ENCODE measurements at regions not wholly inside any gene's neighbourhood (a gene's known extent, or its start where the extent isn't known, plus 50 kb on each side); places are given as distances from the start of the nearest gene placed in this dataset.

GRCh38 chr7:153388611-153389010 lies 629.1 kb downstream of the ACTR3B start:
- no peak for ATAC-seq
- no peaks in the 10 kb centered on the region for H3K27me3 ChIP-seq
- no peak for TF ChIP-seq CTCF (IDR thresholded peaks at IDR 0.05)
- DNase-seq, result no peak
- H3K4me3 ChIP-seq, result no peak overlapping the region
- H3K9me3 ChIP-seq, result peaks cover 0 to 19% (median 0%) of the 10 kb centered on the region in 11 donors
- no peaks in the 10 kb centered on the region for H3K36me3 ChIP-seq
- H3K4me1 ChIP-seq, result no peaks in the 10 kb centered on the region
- intact Hi-C loops (cut with DNase I), result loop anchor here in 3 of 10 donors (1.0 to 10.0 kb wide), 4 partner anchors 85 to 136 kb away; no protein-coding TSS in a partner anchor
- H3K27ac ChIP-seq, result peak overlapping the region in 1 of 10 donors; percentile 40

- H3K4me1 ChIP-seq, result no peaks in the 10 kb centered on the region
- H3K9me3 ChIP-seq, result peaks cover 0 to 24% (median 0%) of the 10 kb centered on the region in 11 donors
- ATAC-seq (peak in 5 of 8 donors; percentile 71 to 93 (median 88)), DNase-seq (no peak)
- H3K27me3 ChIP-seq, result no peaks in the 10 kb centered on the region
- intact Hi-C loops (cut with DNase I), result loop anchor here in 3 of 10 donors (1.0 to 10.0 kb wide), 4 partner anchors 84 to 135 kb away; no protein-coding TSS in a partner anchor
- H3K36me3 ChIP-seq, result no peaks in the 10 kb centered on the region
- WGBS, 2 donors, result 56 to 63% methylated on average over 3 of the region's 3 CpGs
- peak overlapping the region in 1 of 10 donors; percentile 40 for H3K27ac ChIP-seq
- no peak for TF ChIP-seq CTCF (IDR thresholded peaks at IDR 0.05)
- H3K4me3 ChIP-seq, result no peak overlapping the region
Measured at GRCh38 chr7:153389261-153389660, 629.7 kb downstream of the ACTR3B start.

GRCh38 chr7:153390955-153391354 lies 631.4 kb downstream of the ACTR3B start:
- Histone ChIP-seq H3K27ac (no peak overlapping the region), H3K4me1 (no peaks in the 10 kb centered on the region), H3K4me3 (no peak overlapping the region), H3K36me3 (no peaks in the 10 kb centered on the region), H3K9me3 (peaks cover 0 to 24% (median 0%) of the 10 kb centered on the region in 11 donors), H3K27me3 (no peaks in the 10 kb centered on the region)
- intact Hi-C loops (cut with DNase I), result no loop called here
- WGBS, 2 donors, result 25 to 28% methylated on average over 2 of the region's 2 CpGs
- no peak for ATAC-seq
- DNase-seq, result no peak
- no peak for TF ChIP-seq CTCF (IDR thresholded peaks at IDR 0.05)

GRCh38 chr7:153392726-153393125 lies 633.2 kb downstream of the ACTR3B start:
- intact Hi-C loops (cut with DNase I), result no loop called here
- TF ChIP-seq CTCF (IDR thresholded peaks at IDR 0.05), result no peak

More at GRCh38 chr7:153392726-153393125, 633.2 kb downstream of the ACTR3B start:
- ATAC-seq (no peak), DNase-seq (no peak)
- H3K27ac ChIP-seq, result no peak overlapping the region
- H3K4me3 ChIP-seq, result no peak overlapping the region
- H3K4me1 ChIP-seq, result no peaks in the 10 kb centered on the region
- H3K27me3 ChIP-seq, result no peaks in the 10 kb centered on the region
- no peaks in the 10 kb centered on the region for H3K36me3 ChIP-seq
- peaks cover 0 to 24% (median 0%) of the 10 kb centered on the region in 11 donors for H3K9me3 ChIP-seq

Measured in heart right ventricle (tissue), 16 donors.